Transverse colon (tissue), 4 donors: ENCODE measurements at regions not wholly inside any gene's neighbourhood (a gene's known extent, or its start where the extent isn't known, plus 50 kb on each side); places are given as distances from the start of the nearest gene placed in this dataset.

ENCODE experiments used
- DNase-seq: peaks from one replicate; pipeline ENCODE4 v3.0.0-alpha.2; 2019
- H3K27ac ChIP-seq, 4 donors: fragments of 200-600 bp; sonication (generic); 2 replicates each; pipeline ENCODE4 v1.5.1; 2016 to 2018; ENCODE audit warnings: inconsistent platforms in 4 of 4
- H3K27me3 ChIP-seq: fragments of 200-600 bp; sonication (generic); 2 replicates; pipeline ENCODE4 v1.5.1; 2017; ENCODE audit warnings: inconsistent platforms
- H3K36me3 ChIP-seq, 4 donors: fragments of 200-600 bp; sonication (generic); 2 replicates each; pipeline ENCODE4 v1.5.1; 2017 to 2019; ENCODE audit warnings: inconsistent platforms in 4 of 4
- H3K4me1 ChIP-seq, 4 donors: fragments of 200-600 bp; sonication (generic); 2 replicates each; pipeline ENCODE4 v1.5.1; 2017 to 2020; ENCODE audit warnings: inconsistent platforms in 4 of 4
- H3K4me3 ChIP-seq, 4 donors: fragments of 200-600 bp; sonication (generic); 1 replicate in 1 of 4; 2 replicates in 3 of 4; pipeline versions ENCODE4 v1.5.1 to v1.6.1; 2017 to 2019; ENCODE audit warnings: inconsistent platforms in 4 of 4
- H3K9me3 ChIP-seq, 2 donors: fragments of 200-600 bp; sonication (generic); 2 replicates each; pipeline ENCODE4 v1.5.1; 2017 to 2019; ENCODE audit warnings: inconsistent platforms in 2 of 2
- CTCF ChIP-seq, 5 experiments: fragments of 200-600 bp in 3 of 5; fragments of 450-650 bp in 2 of 5; sonication (generic) in 3 of 5; IDR thresholded peaks; 1 replicate in 2 of 5; 2 replicates in 3 of 5; pipeline ENCODE4 v1.5.1; 2016 to 2017; ENCODE audit warnings: antibody characterized with exemption in 5 of 5, inconsistent platforms in 3 of 5, mild to moderate bottlenecking in 2 of 5, moderate library complexity in 1 of 5
- EP300 ChIP-seq: sonication (generic); formaldehyde crosslinking; IDR thresholded peaks from one replicate; pipeline ENCODE4 v1.6.1; 2017; ENCODE audit warnings: antibody characterized with exemption, low read depth
- POLR2A ChIP-seq: fragments of 450-650 bp; IDR thresholded peaks from one replicate; pipeline ENCODE4 v1.6.1; 2016; ENCODE audit warnings: antibody characterized with exemption, mild to moderate bottlenecking, moderate library complexity
- POLR2AphosphoS5 ChIP-seq, 3 donors: sonication (generic); formaldehyde crosslinking; IDR thresholded peaks; one replicate each; pipeline ENCODE4 v1.6.1; 2016; ENCODE audit warnings: antibody characterized with exemption in 3 of 3
- WGBS, 2 donors: methylation state at CpG; one replicate each; pipeline ENCODE4 v1.1.5; 2018; ENCODE audit warnings: low coverage in 1 of 2; 5-methylcytosine and 5-hydroxymethylcytosine counted together
- in situ Hi-C, 4 donors: fragments of 200-750 bp; cut with MboI; loops; one replicate each; pipeline versions ENCODE4 v1.15.0 to v1.15.1; 2017; ENCODE audit warnings: low sequenced_read_pairs in 3 of 4, low pct_ligation_motif_present in 1 of 4, low pct_unique_long_range_greater_than_20kb in 1 of 4
- intact Hi-C: fragments of 100-400 bp; cut with DNase I; formaldehyde crosslinking; loops from one replicate; pipeline ENCODE4 v1.15.1; 2023; ENCODE audit warnings: low total_unique reads

- WGBS, 2 donors = 81 to 94% methylated on average over 3 of the region's 3 CpGs
- intact Hi-C loops = no loop called here
- H3K4me3 ChIP-seq = no peak overlapping the region
- DNase-seq = no peak
- no peaks in the 10 kb centered on the region for H3K9me3 ChIP-seq
- in situ Hi-C loops = no loop called here
- H3K36me3 ChIP-seq = no peaks in the 10 kb centered on the region
- no peak overlapping the region for H3K27ac ChIP-seq
- TF ChIP-seq CTCF (IDR thresholded peaks at IDR 0.05) = no peak
- no peak for TF ChIP-seq POLR2AphosphoS5 (IDR thresholded peaks at IDR 0.05)
- no peak for TF ChIP-seq EP300
- TF ChIP-seq POLR2A = no peak
- no peaks in the 10 kb centered on the region for H3K4me1 ChIP-seq
- no peaks in the 10 kb centered on the region for H3K27me3 ChIP-seq
These were observed 175.9 kb upstream of the KIF2A start for GRCh38 chr5:62130107-62130506.

GRCh38 chr5:62132276-62132675 is 173.7 kb upstream of the KIF2A start:
- WGBS, 2 donors = 0% methylated on average over 1 of the region's 1 CpG
- intact Hi-C loops = no loop called here

GRCh38 chr5:62133426-62133825 is 172.6 kb upstream of the KIF2A start:
- DNase-seq = no peak

More at GRCh38 chr5:62132276-62132675, 173.7 kb upstream of the KIF2A start:
- no peak for DNase-seq
- H3K27ac ChIP-seq = no peak overlapping the region
- H3K36me3 ChIP-seq = no peaks in the 10 kb centered on the region
- TF ChIP-seq POLR2AphosphoS5 (IDR thresholded peaks at IDR 0.05) (no peak), CTCF (IDR thresholded peaks at IDR 0.05) (no peak), EP300 (no peak), POLR2A (no peak)
- H3K4me1 ChIP-seq = no peaks in the 10 kb centered on the region
- H3K4me3 ChIP-seq = no peak overlapping the region
- H3K27me3 ChIP-seq = no peaks in the 10 kb centered on the region
- in situ Hi-C loops = no loop called here
- H3K9me3 ChIP-seq = no peaks in the 10 kb centered on the region

GRCh38 chr5:62134811-62135210 is 171.2 kb upstream of the KIF2A start:
- TF ChIP-seq CTCF (IDR thresholded peaks at IDR 0.05) (no peak), EP300 (no peak), POLR2A (no peak), POLR2AphosphoS5 (IDR thresholded peaks at IDR 0.05) (no peak)
- no peaks in the 10 kb centered on the region for H3K27me3 ChIP-seq
- H3K4me1 ChIP-seq = no peaks in the 10 kb centered on the region
- in situ Hi-C loops (no loop called here), intact Hi-C loops (no loop called here)
- DNase-seq = no peak
- WGBS, 2 donors = 90% methylated on average over 3 of the region's 3 CpGs; no CpG with 5 or more reads in 1 of the 2 donors
- H3K36me3 ChIP-seq = no peaks in the 10 kb centered on the region
- no peak overlapping the region for H3K4me3 ChIP-seq
- H3K27ac ChIP-seq = no peak overlapping the region
- no peaks in the 10 kb centered on the region for H3K9me3 ChIP-seq

More at GRCh38 chr5:62133426-62133825, 172.6 kb upstream of the KIF2A start:
- Histone ChIP-seq H3K27me3 (no peaks in the 10 kb centered on the region), H3K9me3 (no peaks in the 10 kb centered on the region), H3K4me1 (no peaks in the 10 kb centered on the region), H3K36me3 (no peaks in the 10 kb centered on the region), H3K4me3 (no peak overlapping the region), H3K27ac (no peak overlapping the region)
- 78 to 81% methylated on average over 1 of the region's 1 CpG for WGBS, 2 donors
- intact Hi-C loops = no loop called here
- in situ Hi-C loops = no loop called here
- TF ChIP-seq POLR2A (no peak), EP300 (no peak), POLR2AphosphoS5 (IDR thresholded peaks at IDR 0.05) (no peak), CTCF (IDR thresholded peaks at IDR 0.05) (no peak)
